Panc1 (cell line): ENCODE measurements at regions not wholly inside any gene's neighbourhood (a gene's known extent, or its start where the extent isn't known, plus 50 kb on each side); places are given as distances from the start of the nearest gene placed in this dataset.
A peak's percentile ranks its signal among the peaks of the same experiment; 100 is the strongest.

Source experiments
- ATAC-seq: fragments of 200-7000 bp; cut with Tn5 transposase; 2 replicates; pipeline ENCODE4 v1.9.1; 2020; ENCODE audit warnings: mild to moderate bottlenecking, moderate library complexity
- BruUV-seq: library from RNA; stranded (reverse); fragments of 400-500 nt; replicated peaks from 2 replicates; lab custom pipeline; 2021; lab: Mats Ljungman, UMichigan
- CTCF ChIA-PET: fragments of 300-600 bp; sonication (Branson Sonifier 250); formaldehyde crosslinking; loops from one replicate; lab custom pipeline; 2022; ENCODE audit warnings: antibody characterized with exemption; lab: Charles Lee
- POLR2A ChIA-PET: fragments of 300-600 bp; sonication (Branson Sonifier 250); formaldehyde crosslinking; loops from one replicate; lab custom pipeline; 2022; ENCODE audit warnings: antibody characterized with exemption; lab: Charles Lee
- DNase-seq: peaks from one replicate; pipeline ENCODE4 v3.0.0-alpha.2; 2010; ENCODE audit warnings: low read depth, low spot score
- H3K27ac ChIP-seq: 2 replicates; pipeline ENCODE4 v1.5.1; 2011; ENCODE audit warnings: mild to moderate bottlenecking, low read length, inconsistent platforms
- H3K27me3 ChIP-seq: fragments of 200-500 bp; sonication (Bioruptor generic); 2 replicates; pipeline ENCODE4 v1.6.0; 2014; ENCODE audit warnings: low read length, inconsistent platforms; ENCODE audit not compliant: control insufficient read depth, insufficient read depth
- H3K36me3 ChIP-seq: fragments of 200-500 bp; sonication (Bioruptor generic); 2 replicates; pipeline ENCODE4 v1.5.1; 2014; ENCODE audit warnings: inconsistent platforms, mild to moderate bottlenecking, low read length, moderate library complexity; ENCODE audit not compliant: control insufficient read depth, insufficient read depth
- H3K4me1 ChIP-seq: 2 replicates; pipeline ENCODE4 v1.5.1; 2011; ENCODE audit warnings: inconsistent platforms, mild to moderate bottlenecking, low read length, moderate library complexity; ENCODE audit not compliant: control insufficient read depth, insufficient read depth
- H3K4me3 ChIP-seq, 2 experiments: 2 replicates each; pipeline ENCODE4 v1.5.1; 2011 to 2012; ENCODE audit warnings: low read depth in 2 of 2, low read length in 2 of 2, mild to moderate bottlenecking in 2 of 2, inconsistent platforms in 1 of 2, moderate library complexity in 1 of 2
- H3K9me3 ChIP-seq: fragments of 200-500 bp; sonication (Bioruptor generic); 2 replicates; pipeline ENCODE4 v1.5.1; 2014; ENCODE audit warnings: low read depth, mild to moderate bottlenecking, inconsistent platforms, low read length, moderate library complexity; ENCODE audit not compliant: control insufficient read depth, insufficient read depth
- POLR2AphosphoS5 ChIP-seq: IDR thresholded peaks from 2 replicates; pipeline ENCODE4 v1.6.1; 2012; ENCODE audit warnings: mild to moderate bottlenecking, low read depth, low read length, moderate library complexity
- SIN3A ChIP-seq: IDR thresholded peaks from 2 replicates; pipeline ENCODE4 v1.6.1; 2012; ENCODE audit warnings: low read depth, mild to moderate bottlenecking, low read length, moderate library complexity, borderline replicate concordance; ENCODE audit not compliant: insufficient read depth
- TCF7L2 ChIP-seq: IDR thresholded peaks from 2 replicates; pipeline ENCODE4 v1.6.1; 2011; ENCODE audit warnings: mild to moderate bottlenecking, low read depth, low read length, inconsistent platforms
- in situ Hi-C: cut with HindIII; loops from 2 replicates; pipeline ENCODE4 v1.10.0; 2016; ENCODE audit warnings: low sequenced_read_pairs, low pct_unique_long_range_greater_than_20kb
- intact Hi-C: fragments of 100-400 bp; cut with micrococcal nuclease; formaldehyde crosslinking; loops from one replicate; pipeline ENCODE4 v1.10.0; 2022; ENCODE audit not compliant: unreplicated experiment
- TF ChIP-seq, protein P1 (sequence below): fragments of 450-650 bp; IDR thresholded peaks from 2 replicates; pipeline ENCODE4 v1.5.1; 2017; ENCODE audit warnings: mild to moderate bottlenecking
- TF ChIP-seq, protein P2 (sequence below), 2 experiments: IDR thresholded peaks; 2 replicates each; pipeline ENCODE4 v1.6.1; 2011 to 2012; ENCODE audit warnings: low read depth in 2 of 2, control low read depth in 1 of 2, low read length in 1 of 2, mild to moderate bottlenecking in 1 of 2, moderate library complexity in 1 of 2; ENCODE audit not compliant: insufficient read depth in 1 of 2

DNA sequence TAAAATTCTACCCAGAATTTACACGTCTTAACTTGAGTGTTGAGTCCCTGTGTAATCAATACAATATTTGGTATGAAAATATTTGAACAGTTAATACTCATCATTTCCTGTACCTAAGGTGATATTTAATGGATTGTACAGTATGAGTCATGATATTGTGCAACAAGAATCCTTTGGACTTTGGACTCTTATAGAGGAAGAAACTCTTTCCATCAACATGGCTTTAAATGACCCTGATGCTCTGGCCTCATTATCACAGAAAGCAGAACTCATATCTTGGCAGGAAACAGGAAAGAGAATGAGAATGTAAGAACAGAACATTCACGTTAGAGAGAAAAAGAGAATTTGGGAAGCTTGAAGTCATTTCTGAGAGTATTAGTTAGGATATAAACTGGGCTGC, 168.8 kb upstream of the B3GALT2 start:
- in situ Hi-C loops: no loop called here
- Histone ChIP-seq H3K27me3 (no peaks in the 10 kb centered on the region; the same call in 1 of the 2 replicates), H3K27ac (no peak overlapping the region), H3K4me1 (no peaks in the 10 kb centered on the region), H3K4me3 (no peak overlapping the region), H3K36me3 (no peaks in the 10 kb centered on the region), H3K9me3 (no peaks in the 10 kb centered on the region)
- intact Hi-C loops: no loop called here
- ChIA-PET POLR2A (no interaction called here), CTCF (no interaction called here)
- ATAC-seq (no peak), DNase-seq (peak; percentile 54)
- TF ChIP-seq POLR2AphosphoS5 (no peak), SIN3A (no peak), TCF7L2 (no peak)
- TF ChIP-seq, protein P1, sequence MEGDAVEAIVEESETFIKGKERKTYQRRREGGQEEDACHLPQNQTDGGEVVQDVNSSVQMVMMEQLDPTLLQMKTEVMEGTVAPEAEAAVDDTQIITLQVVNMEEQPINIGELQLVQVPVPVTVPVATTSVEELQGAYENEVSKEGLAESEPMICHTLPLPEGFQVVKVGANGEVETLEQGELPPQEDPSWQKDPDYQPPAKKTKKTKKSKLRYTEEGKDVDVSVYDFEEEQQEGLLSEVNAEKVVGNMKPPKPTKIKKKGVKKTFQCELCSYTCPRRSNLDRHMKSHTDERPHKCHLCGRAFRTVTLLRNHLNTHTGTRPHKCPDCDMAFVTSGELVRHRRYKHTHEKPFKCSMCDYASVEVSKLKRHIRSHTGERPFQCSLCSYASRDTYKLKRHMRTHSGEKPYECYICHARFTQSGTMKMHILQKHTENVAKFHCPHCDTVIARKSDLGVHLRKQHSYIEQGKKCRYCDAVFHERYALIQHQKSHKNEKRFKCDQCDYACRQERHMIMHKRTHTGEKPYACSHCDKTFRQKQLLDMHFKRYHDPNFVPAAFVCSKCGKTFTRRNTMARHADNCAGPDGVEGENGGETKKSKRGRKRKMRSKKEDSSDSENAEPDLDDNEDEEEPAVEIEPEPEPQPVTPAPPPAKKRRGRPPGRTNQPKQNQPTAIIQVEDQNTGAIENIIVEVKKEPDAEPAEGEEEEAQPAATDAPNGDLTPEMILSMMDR: no peak
- TF ChIP-seq, protein P2, sequence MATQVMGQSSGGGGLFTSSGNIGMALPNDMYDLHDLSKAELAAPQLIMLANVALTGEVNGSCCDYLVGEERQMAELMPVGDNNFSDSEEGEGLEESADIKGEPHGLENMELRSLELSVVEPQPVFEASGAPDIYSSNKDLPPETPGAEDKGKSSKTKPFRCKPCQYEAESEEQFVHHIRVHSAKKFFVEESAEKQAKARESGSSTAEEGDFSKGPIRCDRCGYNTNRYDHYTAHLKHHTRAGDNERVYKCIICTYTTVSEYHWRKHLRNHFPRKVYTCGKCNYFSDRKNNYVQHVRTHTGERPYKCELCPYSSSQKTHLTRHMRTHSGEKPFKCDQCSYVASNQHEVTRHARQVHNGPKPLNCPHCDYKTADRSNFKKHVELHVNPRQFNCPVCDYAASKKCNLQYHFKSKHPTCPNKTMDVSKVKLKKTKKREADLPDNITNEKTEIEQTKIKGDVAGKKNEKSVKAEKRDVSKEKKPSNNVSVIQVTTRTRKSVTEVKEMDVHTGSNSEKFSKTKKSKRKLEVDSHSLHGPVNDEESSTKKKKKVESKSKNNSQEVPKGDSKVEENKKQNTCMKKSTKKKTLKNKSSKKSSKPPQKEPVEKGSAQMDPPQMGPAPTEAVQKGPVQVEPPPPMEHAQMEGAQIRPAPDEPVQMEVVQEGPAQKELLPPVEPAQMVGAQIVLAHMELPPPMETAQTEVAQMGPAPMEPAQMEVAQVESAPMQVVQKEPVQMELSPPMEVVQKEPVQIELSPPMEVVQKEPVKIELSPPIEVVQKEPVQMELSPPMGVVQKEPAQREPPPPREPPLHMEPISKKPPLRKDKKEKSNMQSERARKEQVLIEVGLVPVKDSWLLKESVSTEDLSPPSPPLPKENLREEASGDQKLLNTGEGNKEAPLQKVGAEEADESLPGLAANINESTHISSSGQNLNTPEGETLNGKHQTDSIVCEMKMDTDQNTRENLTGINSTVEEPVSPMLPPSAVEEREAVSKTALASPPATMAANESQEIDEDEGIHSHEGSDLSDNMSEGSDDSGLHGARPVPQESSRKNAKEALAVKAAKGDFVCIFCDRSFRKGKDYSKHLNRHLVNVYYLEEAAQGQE (IDR thresholded peaks at IDR 0.05; ENCODE audit: insufficient read depth in 1 of 2, low read depth in 2 of 2, low read length in 1 of 2): no peak
- BruUV-seq: no TSS peak

DNA sequence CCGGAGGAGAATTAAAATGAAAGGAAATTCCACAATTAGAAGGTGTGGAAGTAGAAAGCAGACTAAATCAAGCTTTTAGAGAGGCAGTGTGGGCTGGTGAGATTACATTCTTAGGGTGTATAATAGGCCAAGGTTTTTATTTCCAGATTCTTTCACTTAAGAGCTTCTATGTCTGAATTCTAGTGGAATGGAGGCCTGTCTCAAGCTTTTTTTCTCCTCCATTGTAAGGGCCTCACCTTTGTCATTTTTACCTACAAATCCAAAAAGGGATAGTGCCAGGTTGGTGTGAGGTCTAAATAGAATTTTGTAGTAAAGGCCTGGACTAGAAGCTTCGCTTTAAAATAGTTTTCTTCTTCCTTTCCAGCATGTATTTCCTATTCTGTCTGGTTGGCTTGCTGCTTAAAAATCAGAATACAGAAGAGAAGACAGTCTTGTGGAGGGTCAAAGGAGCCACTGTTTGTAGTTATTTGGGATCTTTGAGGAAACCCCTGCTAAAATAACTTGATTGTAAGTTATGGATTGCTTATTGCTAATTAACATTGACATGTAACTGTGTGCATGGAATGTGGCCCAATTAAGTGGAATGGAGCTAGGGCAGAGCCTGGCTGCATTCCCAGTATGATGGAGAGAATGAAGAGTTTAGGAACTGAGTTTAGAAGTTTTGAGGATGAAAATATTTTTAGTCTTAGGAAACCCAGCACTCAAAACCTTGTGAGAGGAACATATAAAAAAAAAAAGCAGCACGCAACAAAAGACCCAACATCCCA, 162.5 kb upstream of the B3GALT2 start:
- ChIA-PET POLR2A (no interaction called here), CTCF (no interaction called here)
- no peak for TF ChIP-seq SIN3A
- TF ChIP-seq TCF7L2: no peak
- TF ChIP-seq, protein P1: no peak
- TF ChIP-seq, protein P2 (IDR thresholded peaks at IDR 0.05; ENCODE audit: insufficient read depth in 1 of 2, low read depth in 2 of 2, low read length in 1 of 2): no peak
- no peak for TF ChIP-seq POLR2AphosphoS5
- Histone ChIP-seq H3K9me3 (no peaks in the 10 kb centered on the region), H3K27ac (no peak overlapping the region), H3K36me3 (no peaks in the 10 kb centered on the region), H3K4me1 (no peaks in the 10 kb centered on the region), H3K27me3 (no peaks in the 10 kb centered on the region), H3K4me3 (no peak overlapping the region)
- ATAC-seq (no peak), DNase-seq (no peak)
- BruUV-seq: no TSS peak
- intact Hi-C loops (no loop called here), in situ Hi-C loops (no loop called here)
